GM23248 (cell line): ENCODE measurements at regions not wholly inside any gene's neighbourhood (a gene's known extent, or its start where the extent isn't known, plus 50 kb on each side); places are given as distances from the start of the nearest gene placed in this dataset.
"Not testable (repeated sequence)": the region's sequence is repeated elsewhere in the genome, so short reads cannot be mapped to it uniquely, and the experiment has no call there.

Experiments
- EZH2 ChIP-seq: fragments of 200-600 bp; sonication (generic); IDR thresholded peaks from 2 replicates; pipeline ENCODE4 v1.6.1; 2018; ENCODE audit warnings: antibody characterized with exemption, mild to moderate bottlenecking; ENCODE audit not compliant: insufficient read depth, poor library complexity, severe bottlenecking
- EZH2phosphoT487 ChIP-seq: fragments of 200-600 bp; sonication (generic); IDR thresholded peaks from 2 replicates; pipeline ENCODE4 v1.6.1; 2018; ENCODE audit warnings: antibody characterized with exemption, moderate library complexity, mild to moderate bottlenecking, low read depth; ENCODE audit not compliant: insufficient read depth

GRCh38 chr7:65797566-65797965 is 75.3 kb upstream of the VKORC1L1 start:
- TF ChIP-seq EZH2phosphoT487, EZH2: not testable (repeated sequence)
